Limb (tissue), 2 donors: ENCODE measurements at regions not wholly inside any gene's neighbourhood (a gene's known extent, or its start where the extent isn't known, plus 50 kb on each side); places are given as distances from the start of the nearest gene placed in this dataset.

Experiments used
- DNase-seq, 2 donors: peaks; one replicate each; pipeline ENCODE4 v3.0.0-alpha.2; 2016; ENCODE audit errors: extremely low spot score in 2 of 2

- peak in 1 of 2 donors; percentile 60 for DNase-seq
Observed at GRCh38 chr7:17680943-17681351, 259.3 kb downstream of the SNX13 start.

- no peak for DNase-seq
Observed at GRCh38 chr7:17681965-17682364, 258.3 kb downstream of the SNX13 start.

DNA sequence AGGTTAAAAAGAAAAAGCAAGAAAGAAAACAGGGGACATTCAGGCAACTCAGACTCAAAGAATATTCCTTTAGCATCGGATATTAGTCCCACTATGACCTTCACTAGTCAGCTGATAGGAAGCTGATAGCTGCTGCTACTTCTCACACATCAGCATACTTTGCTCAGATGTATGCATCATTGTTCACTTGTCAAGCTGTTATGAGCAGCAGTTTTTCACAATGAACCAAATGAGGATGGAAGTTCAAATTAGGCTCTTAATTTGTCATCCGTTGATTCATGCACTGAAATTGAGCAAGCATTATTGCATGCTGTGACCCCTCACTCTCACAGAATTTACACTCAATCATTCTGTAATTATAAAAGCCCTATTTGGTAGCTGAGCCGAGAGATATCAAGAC, 257.7 kb downstream of the SNX13 start:
- no peak for DNase-seq

GRCh38 chr7:17685141-17685540, 255.2 kb downstream of the SNX13 start:
- DNase-seq, result no peak

- DNase-seq, result no peak
Observed at GRCh38 chr7:17687361-17687760, 252.9 kb downstream of the SNX13 start.

DNA sequence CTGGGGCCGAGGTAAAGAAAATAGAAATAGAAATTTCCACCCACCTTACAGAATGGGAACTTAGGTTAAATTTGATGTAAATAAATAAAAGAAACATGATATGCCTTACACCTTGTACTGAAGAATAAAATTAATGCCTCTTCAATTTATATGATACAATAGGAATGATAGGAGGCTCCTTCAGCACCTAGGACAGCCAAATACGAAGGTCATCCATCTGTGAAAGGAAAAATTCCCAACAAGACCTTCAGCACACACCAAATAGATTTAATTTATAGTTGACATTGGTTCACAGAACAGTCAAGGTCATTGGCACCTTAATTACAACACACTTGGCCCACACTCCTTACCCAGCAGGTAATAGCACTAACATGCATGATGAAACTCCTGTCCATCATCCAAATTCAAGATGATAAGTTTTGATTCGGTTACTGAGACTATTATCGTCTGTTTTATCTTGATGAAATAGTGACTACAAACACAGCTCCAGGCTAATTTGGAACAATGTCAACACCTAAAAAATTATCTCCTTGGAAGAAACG, 250.9 kb downstream of the SNX13 start:
- DNase-seq, result no peak

GRCh38 chr7:17690030-17690429, 250.3 kb downstream of the SNX13 start:
- no peak for DNase-seq

GRCh38 chr7:17696422-17696821, 243.9 kb downstream of the SNX13 start:
- DNase-seq, result no peak

DNA sequence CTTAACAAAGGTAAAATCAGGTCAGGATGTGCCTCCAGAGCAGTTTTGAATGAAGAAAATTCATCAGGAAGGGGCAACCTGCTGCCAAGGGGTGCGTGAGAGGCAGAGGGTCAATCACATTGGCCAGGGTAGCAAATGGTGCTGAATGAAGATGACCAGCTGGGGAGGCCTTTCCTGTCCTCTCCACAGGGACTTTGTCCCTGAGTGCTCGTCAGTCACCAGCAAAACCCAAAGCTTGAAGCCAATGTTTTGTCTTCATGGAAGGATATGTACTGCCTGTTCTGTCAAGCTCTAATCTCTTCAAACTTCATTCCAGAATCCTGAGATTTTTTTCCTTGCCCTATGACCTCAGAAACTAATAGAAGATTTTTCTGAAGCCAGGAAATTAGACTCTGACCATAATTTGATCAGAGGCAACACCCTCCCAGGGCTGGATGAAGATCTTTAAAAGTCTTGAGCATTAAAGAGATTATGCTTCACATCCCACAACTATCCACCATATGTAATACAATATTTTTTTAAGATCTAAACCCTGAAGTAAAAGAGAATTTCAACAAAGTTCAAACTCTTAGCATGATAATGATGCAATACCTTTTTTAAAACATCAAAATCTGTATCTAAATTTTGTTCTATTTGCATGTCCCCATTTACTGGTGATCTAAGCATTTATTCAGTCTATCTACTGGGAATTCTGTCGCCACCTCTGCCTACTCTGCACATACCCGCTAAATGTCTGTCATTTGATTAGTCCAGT, 243.0 kb downstream of the SNX13 start:
- no peak for DNase-seq

GRCh38 chr7:17699696-17700095, 240.6 kb downstream of the SNX13 start:
- no peak for DNase-seq

GRCh38 chr7:17700138-17700537, 240.2 kb downstream of the SNX13 start:
- no peak for DNase-seq

GRCh38 chr7:17706275-17706674, 234.0 kb downstream of the SNX13 start:
- DNase-seq, result no peak

GRCh38 chr7:17706734-17707133, 233.6 kb downstream of the SNX13 start:
- DNase-seq, result peak; percentile 49 to 54

DNA sequence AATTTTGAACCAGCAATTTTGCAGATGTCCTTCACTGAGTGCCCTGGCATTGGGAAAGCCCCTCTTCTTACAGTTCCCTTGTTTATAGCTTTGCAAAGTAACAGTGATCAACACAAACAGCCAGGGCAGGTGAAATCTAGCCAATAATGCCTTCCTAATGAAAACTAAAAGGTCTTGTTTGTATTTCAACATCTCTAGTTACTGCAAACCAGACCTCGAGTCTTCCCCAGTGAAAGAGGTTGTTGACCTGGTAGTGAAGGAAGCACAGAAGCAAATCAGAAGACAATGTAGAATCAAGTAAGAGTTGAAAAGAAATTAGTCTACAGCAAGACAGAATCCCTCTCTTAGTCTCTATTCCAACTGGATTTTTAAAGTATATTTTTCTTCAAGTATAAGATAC, 231.2 kb downstream of the SNX13 start:
- DNase-seq, result no peak

- DNase-seq, result no peak
Observed at GRCh38 chr7:17709599-17709998, 230.7 kb downstream of the SNX13 start.

DNA sequence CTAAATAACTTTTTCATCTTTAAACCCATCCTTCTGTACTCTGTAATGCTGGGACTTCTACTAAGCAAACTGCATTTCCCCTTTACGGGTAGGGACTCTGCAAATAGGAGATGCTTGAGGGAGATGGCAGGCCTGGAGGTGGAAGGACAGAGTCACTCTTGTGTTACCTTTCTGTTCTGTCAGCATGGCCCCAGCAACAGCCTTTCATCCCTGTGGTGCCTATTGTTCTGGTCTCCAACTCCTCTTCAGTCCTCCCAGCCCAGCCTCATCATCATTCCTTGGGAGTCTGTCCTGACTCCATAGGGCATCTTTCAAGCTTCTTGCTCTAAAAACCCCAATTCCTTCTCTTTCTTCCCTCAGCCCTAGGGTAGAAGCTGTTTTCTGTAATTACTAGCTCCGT, 230.0 kb downstream of the SNX13 start:
- DNase-seq, result no peak

DNA sequence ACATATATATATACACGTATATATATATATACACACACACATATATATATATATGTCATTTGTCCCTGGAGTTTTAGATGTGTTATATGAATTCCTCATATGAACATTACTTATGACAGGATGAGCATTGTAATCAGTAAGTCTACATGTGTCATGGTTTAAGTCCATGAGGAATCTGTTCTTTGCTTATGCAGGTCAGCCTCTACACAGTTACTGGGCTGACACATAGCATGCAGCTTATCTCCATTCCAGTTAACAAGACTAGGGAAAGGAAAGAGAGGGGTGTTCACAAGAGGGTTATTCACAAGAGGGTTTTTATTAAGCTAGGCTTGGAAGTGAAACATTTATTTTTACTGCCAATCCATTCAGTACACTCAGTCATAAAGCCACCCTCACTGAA, 226.7 kb downstream of the SNX13 start:
- no peak for DNase-seq

GRCh38 chr7:17716816-17717215, 223.5 kb downstream of the SNX13 start:
- no peak for DNase-seq

DNA sequence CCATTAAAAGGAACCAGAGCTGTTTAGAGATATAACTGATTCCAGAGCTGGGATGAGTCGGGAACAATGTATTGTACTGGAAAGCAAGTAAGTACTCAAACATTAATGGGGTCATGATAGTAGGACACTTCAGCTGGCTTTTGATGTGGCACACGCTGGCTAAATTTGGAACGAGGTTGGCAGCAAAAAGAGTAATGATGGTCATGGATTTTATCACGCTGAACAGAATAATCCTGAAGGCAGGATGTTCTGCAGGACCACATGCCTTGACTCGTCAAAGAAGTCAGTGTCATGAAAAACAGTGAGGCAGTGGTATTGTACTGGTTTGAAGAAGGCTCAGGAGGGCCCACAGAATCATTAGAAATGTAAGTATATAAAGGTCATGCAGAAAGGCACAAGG, 220.3 kb downstream of the SNX13 start:
- DNase-seq, result no peak

GRCh38 chr7:17721736-17722285, 218.5 kb downstream of the SNX13 start:
- DNase-seq, result no peak

GRCh38 chr7:17722798-17723197, 217.5 kb downstream of the SNX13 start:
- DNase-seq, result no peak

DNA sequence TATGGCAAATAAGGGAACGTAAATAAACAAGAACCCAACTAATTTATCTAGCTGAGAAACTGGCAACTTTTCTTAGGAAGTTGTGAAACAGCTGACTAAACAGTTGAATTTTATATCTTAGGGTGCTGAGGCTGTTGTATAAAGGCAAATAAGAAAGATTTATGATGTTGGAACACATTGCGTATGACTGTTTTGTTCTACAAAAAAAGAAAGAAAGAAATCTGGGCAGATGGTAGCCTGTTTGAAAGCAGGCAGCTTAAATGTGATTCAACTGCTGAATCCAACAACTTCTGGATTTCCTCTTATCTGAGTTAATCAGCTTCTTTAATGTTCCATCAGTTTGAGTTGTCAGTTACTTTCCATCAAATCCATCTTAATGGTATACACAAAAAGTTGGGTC, 214.5 kb downstream of the SNX13 start:
- no peak for DNase-seq

- no peak for DNase-seq
Observed at GRCh38 chr7:17732083-17732482, 208.2 kb downstream of the SNX13 start.
